CD4-positive, alpha-beta T cell (primary cell): ENCODE measurements at regions not wholly inside any gene's neighbourhood (a gene's known extent, or its start where the extent isn't known, plus 50 kb on each side); places are given as distances from the start of the nearest gene placed in this dataset.

ENCODE experiments used
- ATAC-seq: fragments of 200-7000 bp; cut with Tn5 transposase; one replicate; pipeline ENCODE4 v1.10.0; 2022; ENCODE audit warnings: mild to moderate bottlenecking; ENCODE audit not compliant: poor library complexity
- CTCF ChIA-PET: fragments of 350-600 bp; sonication (Branson Sonifier 250); formaldehyde crosslinking; loops from one replicate; lab custom pipeline; 2021; ENCODE audit warnings: antibody characterized with exemption, inconsistent platforms; lab: Charles Lee
- POLR2A ChIA-PET: fragments of 350-600 bp; sonication (Branson Sonifier 250); formaldehyde crosslinking; loops from one replicate; lab custom pipeline; 2021; ENCODE audit warnings: antibody characterized with exemption, inconsistent platforms; lab: Charles Lee
- DNase-seq, 14 experiments: peaks; one replicate each; pipeline ENCODE4 v3.0.0-alpha.2; 2013 to 2020; ENCODE audit warnings: mixed read lengths in 2 of 14
- H3K27ac ChIP-seq, 2 donors: one replicate each; pipeline versions ENCODE4 v1.5.1 to v1.7.0; 2013; ENCODE audit warnings: low read length in 2 of 2, low read depth in 1 of 2, mild to moderate bottlenecking in 1 of 2
- H3K27me3 ChIP-seq, 2 experiments: 1 replicate in 1 of 2; 2 replicates in 1 of 2; pipeline versions ENCODE4 v1.6.1 to v1.7.0; 2013; ENCODE audit warnings: low read length in 2 of 2, control low read depth in 1 of 2, mild to moderate bottlenecking in 1 of 2, moderate library complexity in 1 of 2; ENCODE audit not compliant: insufficient read depth in 2 of 2, control insufficient read depth in 1 of 2
- H3K36me3 ChIP-seq: one replicate; pipeline ENCODE4 v1.6.1; 2013; ENCODE audit warnings: low read length, control low read depth; ENCODE audit not compliant: insufficient read depth
- H3K4me1 ChIP-seq: one replicate; pipeline ENCODE4 v1.6.1; 2013; ENCODE audit warnings: low read length, control low read depth; ENCODE audit not compliant: insufficient read depth
- H3K4me3 ChIP-seq: one replicate; pipeline ENCODE4 v1.5.1; 2013; ENCODE audit warnings: mild to moderate bottlenecking, low read length, moderate library complexity
- H3K9me3 ChIP-seq, 2 experiments: 1 replicate in 1 of 2; 2 replicates in 1 of 2; pipeline versions ENCODE4 v1.6.1 to v1.7.0; 2013; ENCODE audit warnings: low read length in 2 of 2, mild to moderate bottlenecking in 2 of 2, control low read depth in 1 of 2, moderate library complexity in 1 of 2; ENCODE audit not compliant: control insufficient read depth in 1 of 2, insufficient read depth in 1 of 2
- H3K27ac Mint-ChIP-seq: one replicate; pipeline ENCODE4 v1.8.0; 2020; ENCODE audit warnings: mixed read lengths
- H3K27me3 Mint-ChIP-seq: one replicate; pipeline ENCODE4 v1.8.0; 2021; ENCODE audit warnings: mixed read lengths
- H3K36me3 Mint-ChIP-seq: one replicate; pipeline ENCODE4 v1.8.0; 2021; ENCODE audit warnings: low read depth, mixed read lengths
- H3K4me1 Mint-ChIP-seq: one replicate; pipeline ENCODE4 v1.8.0; 2021; ENCODE audit warnings: low read depth, mixed read lengths
- H3K4me3 Mint-ChIP-seq: one replicate; pipeline ENCODE4 v1.8.0; 2020; ENCODE audit warnings: mild to moderate bottlenecking, mixed read lengths
- H3K9me3 Mint-ChIP-seq: one replicate; pipeline ENCODE4 v1.8.0; 2020; ENCODE audit warnings: mixed read lengths
- intact Hi-C, 2 experiments: fragments of 100-400 bp; cut with DNase I in 1 of 2; cut with micrococcal nuclease in 1 of 2; formaldehyde crosslinking; loops; one replicate each; pipeline versions ENCODE4 v1.15.1 to v1.9.0; 2023 to 2025; cut with DNase I, micrococcal nuclease
- TF ChIP-seq, protein P1 (sequence below): fragments of 200-600 bp; IDR thresholded peaks from one replicate; pipeline ENCODE4 v1.8.0; 2022; ENCODE audit warnings: antibody characterized with exemption, mild to moderate bottlenecking

DNA sequence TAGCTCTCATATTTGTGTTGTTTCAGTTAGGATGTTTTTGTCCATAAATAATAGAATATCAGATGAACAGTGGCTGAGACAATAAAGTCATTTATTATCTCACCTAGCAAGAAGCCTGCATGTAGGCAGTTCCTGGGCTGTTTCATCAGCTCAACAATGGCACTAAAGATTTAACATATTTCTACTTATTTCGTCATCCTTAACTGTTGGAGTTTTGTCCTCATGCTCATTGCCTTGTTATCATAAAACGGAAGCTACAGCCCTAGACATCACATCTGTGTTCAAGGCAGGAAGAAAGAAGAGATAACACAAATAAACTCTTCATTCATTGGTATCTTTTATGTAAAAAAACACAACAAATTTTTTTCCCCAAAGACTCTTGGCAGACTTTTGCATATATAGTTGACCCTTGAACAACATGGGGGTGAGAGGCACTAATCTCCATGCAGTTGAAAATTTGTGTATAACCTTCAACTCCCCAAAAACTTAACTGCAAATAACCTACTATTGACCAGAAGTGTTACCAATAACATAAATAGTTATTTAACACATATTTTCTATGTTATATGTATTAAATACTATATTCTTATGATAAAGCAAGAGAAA, 277.2 kb upstream of the ADRA1B start:
- Mint-ChIP-seq H3K4me3 (no peak overlapping the region), H3K9me3 (peaks cover 1% of the 10 kb centered on the region), H3K27ac (no peak overlapping the region), H3K27me3 (peaks cover 12% of the 10 kb centered on the region), H3K4me1 (no peaks in the 10 kb centered on the region), H3K36me3 (no peaks in the 10 kb centered on the region)
- Histone ChIP-seq H3K4me3 (no peak overlapping the region), H3K9me3 (no peaks in the 10 kb centered on the region), H3K27me3 (no peaks in the 10 kb centered on the region), H3K27ac (no peak overlapping the region), H3K4me1 (no peaks in the 10 kb centered on the region), H3K36me3 (no peaks in the 10 kb centered on the region)
- ATAC-seq (no peak), DNase-seq (no peak)
- intact Hi-C loops: no loop called here
- TF ChIP-seq, protein P1, sequence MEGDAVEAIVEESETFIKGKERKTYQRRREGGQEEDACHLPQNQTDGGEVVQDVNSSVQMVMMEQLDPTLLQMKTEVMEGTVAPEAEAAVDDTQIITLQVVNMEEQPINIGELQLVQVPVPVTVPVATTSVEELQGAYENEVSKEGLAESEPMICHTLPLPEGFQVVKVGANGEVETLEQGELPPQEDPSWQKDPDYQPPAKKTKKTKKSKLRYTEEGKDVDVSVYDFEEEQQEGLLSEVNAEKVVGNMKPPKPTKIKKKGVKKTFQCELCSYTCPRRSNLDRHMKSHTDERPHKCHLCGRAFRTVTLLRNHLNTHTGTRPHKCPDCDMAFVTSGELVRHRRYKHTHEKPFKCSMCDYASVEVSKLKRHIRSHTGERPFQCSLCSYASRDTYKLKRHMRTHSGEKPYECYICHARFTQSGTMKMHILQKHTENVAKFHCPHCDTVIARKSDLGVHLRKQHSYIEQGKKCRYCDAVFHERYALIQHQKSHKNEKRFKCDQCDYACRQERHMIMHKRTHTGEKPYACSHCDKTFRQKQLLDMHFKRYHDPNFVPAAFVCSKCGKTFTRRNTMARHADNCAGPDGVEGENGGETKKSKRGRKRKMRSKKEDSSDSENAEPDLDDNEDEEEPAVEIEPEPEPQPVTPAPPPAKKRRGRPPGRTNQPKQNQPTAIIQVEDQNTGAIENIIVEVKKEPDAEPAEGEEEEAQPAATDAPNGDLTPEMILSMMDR: no peak
- ChIA-PET POLR2A (no interaction called here), CTCF (no interaction called here)

DNA sequence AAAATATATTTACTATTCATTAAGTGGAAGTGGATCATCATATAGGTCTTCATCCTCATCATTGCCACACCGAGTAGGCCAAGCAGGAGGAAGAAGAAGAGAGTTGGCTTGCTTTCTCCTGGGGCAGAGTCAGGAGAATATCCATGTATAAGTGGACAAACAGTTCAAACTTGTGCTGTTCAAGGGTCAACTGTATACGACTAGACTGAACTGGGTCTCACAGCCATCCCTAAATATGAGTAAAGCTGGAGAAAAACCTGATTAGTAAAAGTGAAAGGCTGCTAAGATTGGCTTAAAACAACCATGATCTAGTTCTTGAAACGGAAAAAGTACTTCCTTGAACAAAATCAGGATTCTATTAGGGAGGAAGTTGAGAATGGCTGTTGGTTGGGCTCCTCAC, 276.7 kb upstream of the ADRA1B start:
- Histone ChIP-seq H3K4me1 (no peaks in the 10 kb centered on the region), H3K27ac (no peak overlapping the region), H3K4me3 (no peak overlapping the region), H3K27me3 (no peaks in the 10 kb centered on the region), H3K36me3 (no peaks in the 10 kb centered on the region), H3K9me3 (no peaks in the 10 kb centered on the region)
- intact Hi-C loops: no loop called here
- H3K4me3 Mint-ChIP-seq: no peak overlapping the region
- TF ChIP-seq, protein P1: no peak
- no peak for ATAC-seq
- H3K9me3 Mint-ChIP-seq: peaks cover 1% of the 10 kb centered on the region
- ChIA-PET POLR2A (no interaction called here), CTCF (no interaction called here)
- no peaks in the 10 kb centered on the region for H3K36me3 Mint-ChIP-seq
- no peaks in the 10 kb centered on the region for H3K4me1 Mint-ChIP-seq
- DNase-seq: no peak
- no peak overlapping the region for H3K27ac Mint-ChIP-seq
- peaks cover 12% of the 10 kb centered on the region for H3K27me3 Mint-ChIP-seq

DNA sequence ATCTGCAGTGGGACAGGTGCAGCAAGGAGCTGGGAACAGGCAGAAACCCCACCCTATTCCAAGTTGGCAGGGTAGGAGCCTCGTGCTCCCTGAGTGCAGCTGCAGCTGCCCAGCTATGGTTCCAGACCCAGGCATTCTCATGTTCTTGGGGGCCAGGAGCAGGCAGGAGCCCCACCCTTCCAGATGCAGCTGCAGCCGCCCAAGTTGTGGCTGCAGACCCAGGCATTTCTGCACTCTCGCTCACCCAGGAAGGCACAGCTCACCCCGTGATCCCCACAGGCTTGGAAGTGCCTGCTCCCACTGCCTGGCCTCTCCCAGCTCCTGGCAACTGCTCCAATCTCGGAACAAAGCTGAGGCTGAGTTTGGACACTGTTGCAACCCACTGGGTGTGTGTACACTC, 275.8 kb upstream of the ADRA1B start:
- ATAC-seq: no peak
- DNase-seq: no peak
- Histone ChIP-seq H3K4me3 (no peak overlapping the region), H3K9me3 (no peaks in the 10 kb centered on the region), H3K27me3 (no peaks in the 10 kb centered on the region), H3K27ac (no peak overlapping the region), H3K4me1 (no peaks in the 10 kb centered on the region), H3K36me3 (no peaks in the 10 kb centered on the region)
- TF ChIP-seq, protein P1: no peak
- H3K27ac Mint-ChIP-seq: no peak overlapping the region
- no peaks in the 10 kb centered on the region for H3K9me3 Mint-ChIP-seq
- H3K4me3 Mint-ChIP-seq: no peak overlapping the region
- H3K36me3 Mint-ChIP-seq: no peaks in the 10 kb centered on the region
- peaks cover 8% of the 10 kb centered on the region for H3K27me3 Mint-ChIP-seq
- POLR2A ChIA-PET: no interaction called here
- no peaks in the 10 kb centered on the region for H3K4me1 Mint-ChIP-seq
- intact Hi-C loops: no loop called here
- CTCF ChIA-PET: no interaction called here
